ENCODE measurements at regions not wholly inside any gene's neighbourhood (a gene's known extent, or its start where the extent isn't known, plus 50 kb on each side); places are given as distances from the start of the nearest gene placed in this dataset.

- H2BK120ac ChIP-seq (ENCODE audit: insufficient read depth, low read length, poor library complexity) = no peak overlapping the region
- no peak overlapping the region for H2BK5ac ChIP-seq (ENCODE audit: low read depth, low read length, poor library complexity)
- H4K8ac ChIP-seq (ENCODE audit: low read depth, low read length) = no peak overlapping the region
- no peak overlapping the region for H2BK12ac ChIP-seq (ENCODE audit: low read length)
- H3K27ac ChIP-seq (ENCODE audit: low read depth, low read length) = no peak overlapping the region
- H3K79me1 ChIP-seq (ENCODE audit: low read length) = no peaks in the 10 kb centered on the region
- no peaks in the 10 kb centered on the region for H3K9me3 ChIP-seq (ENCODE audit: insufficient read depth, low read depth, low read length)
- no peak overlapping the region for H2AK5ac ChIP-seq (ENCODE audit: low read length)
- no CpG with 5 or more reads among the region's 3 CpGs for WGBS (ENCODE audit: extremely low coverage, insufficient coverage, insufficient read length)
- no peak overlapping the region for H3K14ac ChIP-seq (ENCODE audit: low read length)
- no peaks in the 10 kb centered on the region for H3K79me2 ChIP-seq (ENCODE audit: control insufficient read depth, insufficient read depth, low read length, poor library complexity)
- no peaks in the 10 kb centered on the region for H3K36me3 ChIP-seq (ENCODE audit: control insufficient read depth in 1 of 2, insufficient read depth in 2 of 2, low read length in 2 of 2)
- H4K12ac ChIP-seq (ENCODE audit: low read depth, low read length) = no peak overlapping the region
- H2AFZ ChIP-seq (ENCODE audit: insufficient read depth, low read length, poor library complexity) = no peak overlapping the region
- no peak overlapping the region for H3K18ac ChIP-seq (ENCODE audit: low read length)
- no peak overlapping the region for H3K9ac ChIP-seq (ENCODE audit: low read length)
- no peak overlapping the region for H4K91ac ChIP-seq (ENCODE audit: low read depth, low read length)
- no peak overlapping the region for H3K23ac ChIP-seq (ENCODE audit: low read length)
- DNase-seq = no peak
- H3K4me1 ChIP-seq (ENCODE audit: control insufficient read depth in 1 of 2, insufficient read depth in 2 of 2, low read length in 2 of 2) = no peaks in the 10 kb centered on the region
- no peak overlapping the region for H3K4me2 ChIP-seq (ENCODE audit: low read length)
- H3K4ac ChIP-seq (ENCODE audit: low read depth, low read length) = no peak overlapping the region
- H3K4me3 ChIP-seq (ENCODE audit: low read depth, low read length) = no peak overlapping the region
- no peaks in the 10 kb centered on the region for H3K27me3 ChIP-seq (ENCODE audit: insufficient read depth, low read length)
Observed at GRCh38 chr10:81806842-81807241, 68.2 kb upstream of the NRG3 start.

- no peak overlapping the region for H2AK5ac ChIP-seq (ENCODE audit: low read length)
- H3K27ac ChIP-seq (ENCODE audit: low read depth, low read length) = no peak overlapping the region
- no peaks in the 10 kb centered on the region for H3K9me3 ChIP-seq (ENCODE audit: insufficient read depth, low read depth, low read length)
- H2BK5ac ChIP-seq (ENCODE audit: low read depth, low read length, poor library complexity) = no peak overlapping the region
- no peak overlapping the region for H3K4me2 ChIP-seq (ENCODE audit: low read length)
- H3K23ac ChIP-seq (ENCODE audit: low read length) = no peak overlapping the region
- H2BK12ac ChIP-seq (ENCODE audit: low read length) = no peak overlapping the region
- H3K4me1 ChIP-seq (ENCODE audit: control insufficient read depth in 1 of 2, insufficient read depth in 2 of 2, low read length in 2 of 2) = peaks cover 0 to 2% of the 10 kb centered on the region in 2 experiments
- H3K79me2 ChIP-seq (ENCODE audit: control insufficient read depth, insufficient read depth, low read length, poor library complexity) = no peaks in the 10 kb centered on the region
- H2AFZ ChIP-seq (ENCODE audit: insufficient read depth, low read length, poor library complexity) = no peak overlapping the region
- no peaks in the 10 kb centered on the region for H3K79me1 ChIP-seq (ENCODE audit: low read length)
- no peak overlapping the region for H3K18ac ChIP-seq (ENCODE audit: low read length)
- no peak overlapping the region for H4K12ac ChIP-seq (ENCODE audit: low read depth, low read length)
- no peak overlapping the region for H2BK120ac ChIP-seq (ENCODE audit: insufficient read depth, low read length, poor library complexity)
- H3K4me3 ChIP-seq (ENCODE audit: low read depth, low read length) = no peak overlapping the region
- H3K9ac ChIP-seq (ENCODE audit: low read length) = no peak overlapping the region
- no peak overlapping the region for H4K91ac ChIP-seq (ENCODE audit: low read depth, low read length)
- H3K4ac ChIP-seq (ENCODE audit: low read depth, low read length) = no peak overlapping the region
- no peak for DNase-seq
- H3K14ac ChIP-seq (ENCODE audit: low read length) = no peak overlapping the region
- no CpG with 5 or more reads among the region's 2 CpGs for WGBS (ENCODE audit: extremely low coverage, insufficient coverage, insufficient read length)
- H4K8ac ChIP-seq (ENCODE audit: low read depth, low read length) = no peak overlapping the region
- H3K36me3 ChIP-seq (ENCODE audit: control insufficient read depth in 1 of 2, insufficient read depth in 2 of 2, low read length in 2 of 2) = no peaks in the 10 kb centered on the region
- H3K27me3 ChIP-seq (ENCODE audit: insufficient read depth, low read length) = no peaks in the 10 kb centered on the region
Observed at GRCh38 chr10:81814842-81815241, 60.2 kb upstream of the NRG3 start.

DNA sequence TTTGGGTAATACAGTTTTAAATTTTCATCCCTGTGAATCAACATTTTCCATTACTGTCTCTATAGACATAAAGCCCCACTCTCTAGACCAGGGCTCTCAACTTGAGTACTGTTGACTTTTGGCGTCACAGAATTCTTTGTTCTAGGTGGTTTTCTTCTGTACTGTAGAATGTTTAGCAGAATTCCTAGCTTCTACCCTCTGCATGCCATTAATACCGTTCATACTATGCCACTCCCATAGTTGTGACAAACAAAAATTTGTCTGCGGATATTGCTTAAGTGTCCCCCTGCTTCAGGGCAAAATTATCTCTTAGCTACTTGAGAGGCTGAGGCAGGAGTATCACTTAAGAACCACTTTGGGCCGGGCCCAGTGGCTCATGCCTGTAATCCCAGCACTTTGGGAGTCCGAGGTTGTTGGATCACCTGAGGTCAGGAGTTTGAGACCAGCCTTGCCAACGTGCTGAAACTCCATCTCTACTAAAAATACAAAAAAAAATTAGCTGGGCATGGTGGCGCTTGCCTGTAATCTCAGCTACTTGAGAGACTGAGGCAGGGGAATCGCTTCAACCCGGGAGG lies 57.3 kb upstream of the NRG3 start:
- no peak overlapping the region for H2BK12ac ChIP-seq (ENCODE audit: low read length)
- no peak overlapping the region for H4K8ac ChIP-seq (ENCODE audit: low read depth, low read length)
- H4K12ac ChIP-seq (ENCODE audit: low read depth, low read length) = no peak overlapping the region
- no peak overlapping the region for H2BK120ac ChIP-seq (ENCODE audit: insufficient read depth, low read length, poor library complexity)
- H3K14ac ChIP-seq (ENCODE audit: low read length) = no peak overlapping the region
- no peaks in the 10 kb centered on the region for H3K9me3 ChIP-seq (ENCODE audit: insufficient read depth, low read depth, low read length)
- H3K4ac ChIP-seq (ENCODE audit: low read depth, low read length) = no peak overlapping the region
- H3K9ac ChIP-seq (ENCODE audit: low read length) = no peak overlapping the region
- H3K27me3 ChIP-seq (ENCODE audit: insufficient read depth, low read length) = no peaks in the 10 kb centered on the region
- H3K4me2 ChIP-seq (ENCODE audit: low read length) = no peak overlapping the region
- H2BK5ac ChIP-seq (ENCODE audit: low read depth, low read length, poor library complexity) = no peak overlapping the region
- no peaks in the 10 kb centered on the region for H3K79me1 ChIP-seq (ENCODE audit: low read length)
- no peak overlapping the region for H2AK5ac ChIP-seq (ENCODE audit: low read length)
- no peaks in the 10 kb centered on the region for H3K36me3 ChIP-seq (ENCODE audit: control insufficient read depth in 1 of 2, insufficient read depth in 2 of 2, low read length in 2 of 2)
- no peak overlapping the region for H3K27ac ChIP-seq (ENCODE audit: low read depth, low read length)
- H3K4me1 ChIP-seq (ENCODE audit: control insufficient read depth in 1 of 2, insufficient read depth in 2 of 2, low read length in 2 of 2) = peaks cover 0 to 2% of the 10 kb centered on the region in 2 experiments
- no peak overlapping the region for H3K4me3 ChIP-seq (ENCODE audit: low read depth, low read length)
- no peak overlapping the region for H3K18ac ChIP-seq (ENCODE audit: low read length)
- no peak overlapping the region for H3K23ac ChIP-seq (ENCODE audit: low read length)
- no peak overlapping the region for H4K91ac ChIP-seq (ENCODE audit: low read depth, low read length)
- H2AFZ ChIP-seq (ENCODE audit: insufficient read depth, low read length, poor library complexity) = no peak overlapping the region
- no peaks in the 10 kb centered on the region for H3K79me2 ChIP-seq (ENCODE audit: control insufficient read depth, insufficient read depth, low read length, poor library complexity)
- DNase-seq = peak; percentile 20 to 63
- WGBS (ENCODE audit: extremely low coverage, insufficient coverage, insufficient read length) = no CpG with 5 or more reads among the region's 9 CpGs

- Histone ChIP-seq H3K4me2 (ENCODE audit: low read length) (no peak overlapping the region), H3K79me2 (ENCODE audit: control insufficient read depth, insufficient read depth, low read length, poor library complexity) (no peaks in the 10 kb centered on the region), H3K9me3 (ENCODE audit: insufficient read depth, low read depth, low read length) (no peaks in the 10 kb centered on the region), H3K79me1 (ENCODE audit: low read length) (no peaks in the 10 kb centered on the region), H4K91ac (ENCODE audit: low read depth, low read length) (no peak overlapping the region), H3K18ac (ENCODE audit: low read length) (no peak overlapping the region), H3K4me3 (ENCODE audit: low read depth, low read length) (no peak overlapping the region), H3K14ac (ENCODE audit: low read length) (no peak overlapping the region), H4K8ac (ENCODE audit: low read depth, low read length) (no peak overlapping the region), H2AFZ (ENCODE audit: insufficient read depth, low read length, poor library complexity) (no peak overlapping the region), H3K27me3 (ENCODE audit: insufficient read depth, low read length) (no peaks in the 10 kb centered on the region), H2BK120ac (ENCODE audit: insufficient read depth, low read length, poor library complexity) (no peak overlapping the region), H3K27ac (ENCODE audit: low read depth, low read length) (no peak overlapping the region), H3K4ac (ENCODE audit: low read depth, low read length) (no peak overlapping the region), H2AK5ac (ENCODE audit: low read length) (no peak overlapping the region), H3K23ac (ENCODE audit: low read length) (no peak overlapping the region), H2BK5ac (ENCODE audit: low read depth, low read length, poor library complexity) (no peak overlapping the region), H4K12ac (ENCODE audit: low read depth, low read length) (no peak overlapping the region), H3K36me3 (ENCODE audit: control insufficient read depth in 1 of 2, insufficient read depth in 2 of 2, low read length in 2 of 2) (no peaks in the 10 kb centered on the region), H2BK12ac (ENCODE audit: low read length) (no peak overlapping the region), H3K4me1 (ENCODE audit: control insufficient read depth in 1 of 2, insufficient read depth in 2 of 2, low read length in 2 of 2) (peaks cover 0 to 2% of the 10 kb centered on the region in 2 experiments), H3K9ac (ENCODE audit: low read length) (no peak overlapping the region)
- WGBS (ENCODE audit: extremely low coverage, insufficient coverage, insufficient read length) = no CpG with 5 or more reads among the region's 1 CpG
- DNase-seq = no peak
Observed at GRCh38 chr10:81820418-81820817, 54.6 kb upstream of the NRG3 start.

All from trophoblast cell (in vitro differentiated cells and primary cell).